ENCODE measurements at regions not wholly inside any gene's neighbourhood (a gene's known extent, or its start where the extent isn't known, plus 50 kb on each side); places are given as distances from the start of the nearest gene placed in this dataset.

DNA sequence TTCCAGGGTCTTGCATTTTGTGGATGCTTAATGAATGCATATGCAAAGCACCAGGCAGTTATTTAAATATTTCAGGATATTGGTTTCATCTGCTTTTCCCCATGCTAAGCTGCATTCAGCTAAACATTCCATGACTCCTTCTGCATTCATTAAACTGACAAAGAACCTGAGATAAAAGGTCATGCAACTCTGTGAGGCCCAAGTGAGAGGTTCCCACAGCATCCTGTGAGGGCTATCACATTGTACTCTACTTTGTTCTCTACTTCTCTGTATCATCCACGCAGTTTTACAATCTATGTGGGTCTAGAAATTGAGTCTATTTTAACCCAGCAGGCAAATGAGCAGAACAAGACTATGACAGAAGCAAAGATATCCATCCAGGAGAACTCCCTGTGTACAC is 86.4 kb upstream of the PRSS16 start:
- TF ChIP-seq TARDBP (IDR thresholded peaks at IDR 0.05), result no peak
- TF ChIP-seq LEF1 (IDR thresholded peaks at IDR 0.05; ENCODE audit: borderline replicate concordance), result no peak
- TF ChIP-seq BHLHE40 (IDR thresholded peaks at IDR 0.05; ENCODE audit: borderline replicate concordance), result no peak
- no peak for TF ChIP-seq L3MBTL2 (conservative IDR thresholded peaks at IDR 0.05)
- TF ChIP-seq NFRKB (IDR thresholded peaks at IDR 0.05), result no peak
- TF ChIP-seq FOXK2 (IDR thresholded peaks at IDR 0.05), result no peak
- no peak for TF ChIP-seq PKNOX1 (IDR thresholded peaks at IDR 0.05)
